GM23248 (cell line): ENCODE measurements at regions not wholly inside any gene's neighbourhood (a gene's known extent, or its start where the extent isn't known, plus 50 kb on each side); places are given as distances from the start of the nearest gene placed in this dataset.

Experiments used
- EZH2 ChIP-seq: fragments of 200-600 bp; sonication (generic); IDR thresholded peaks from 2 replicates; pipeline ENCODE4 v1.6.1; 2018; ENCODE audit warnings: antibody characterized with exemption, mild to moderate bottlenecking; ENCODE audit not compliant: insufficient read depth, poor library complexity, severe bottlenecking
- EZH2phosphoT487 ChIP-seq: fragments of 200-600 bp; sonication (generic); IDR thresholded peaks from 2 replicates; pipeline ENCODE4 v1.6.1; 2018; ENCODE audit warnings: antibody characterized with exemption, moderate library complexity, mild to moderate bottlenecking, low read depth; ENCODE audit not compliant: insufficient read depth

DNA sequence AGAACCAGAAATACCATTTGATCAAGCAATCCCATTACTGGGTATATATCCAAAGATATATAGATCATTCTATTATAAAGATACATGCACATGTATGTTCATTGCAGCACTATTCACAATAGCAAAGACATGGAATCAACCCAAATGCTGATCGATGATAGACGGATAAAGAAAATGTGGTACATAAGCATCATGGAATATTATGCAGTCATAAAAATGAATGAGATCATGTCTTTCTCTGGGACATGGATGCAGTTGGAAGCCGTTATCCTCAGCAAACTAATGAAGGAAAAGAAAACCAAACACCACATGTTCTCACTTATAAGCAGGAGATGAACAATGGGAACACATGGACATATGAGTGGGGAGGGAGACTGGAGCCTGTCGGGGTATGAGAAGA, 1540.9 kb upstream of the MIR17HG start:
- TF ChIP-seq EZH2phosphoT487 (no peak), EZH2 (no peak)
